Dendritic cell treated with granulocyte-macrophage colony-stimulating factor and Interleukin-4, amounts not matched to agents 40 ng/mL and 50 ng/mL, for 4 days (primary cell): ENCODE measurements at regions not wholly inside any gene's neighbourhood (a gene's known extent, or its start where the extent isn't known, plus 50 kb on each side); places are given as distances from the start of the nearest gene placed in this dataset.

Source experiments
- H3K27ac Mint-ChIP-seq: one replicate; pipeline ENCODE4 v1.8.0; 2022; ENCODE audit warnings: mild to moderate bottlenecking, mixed read lengths
- H3K27me3 Mint-ChIP-seq: one replicate; pipeline ENCODE4 v1.8.0; 2022; ENCODE audit warnings: mild to moderate bottlenecking, mixed read lengths
- H3K36me3 Mint-ChIP-seq: one replicate; pipeline ENCODE4 v1.8.0; 2022; ENCODE audit warnings: low read depth, mixed read lengths
- H3K4me1 Mint-ChIP-seq: one replicate; pipeline ENCODE4 v1.8.0; 2022; ENCODE audit warnings: low read depth, mixed read lengths
- H3K4me3 Mint-ChIP-seq: one replicate; pipeline ENCODE4 v1.8.0; 2022; ENCODE audit warnings: mild to moderate bottlenecking, moderate library complexity, mixed read lengths
- H3K9me3 Mint-ChIP-seq: one replicate; pipeline ENCODE4 v1.8.0; 2022; ENCODE audit warnings: mixed read lengths
- intact Hi-C: fragments of 100-400 bp; cut with micrococcal nuclease; formaldehyde crosslinking; loops from one replicate; pipeline ENCODE4 v1.15.0; 2022

- no peaks in the 10 kb centered on the region for H3K36me3 Mint-ChIP-seq
- intact Hi-C loops, result loop anchor here (1.0 to 5.0 kb wide), 3 partner anchors 403 to 673 kb away; partner anchors contain the start of gene RC3H1
- H3K9me3 Mint-ChIP-seq, result no peaks in the 10 kb centered on the region
Observed at GRCh38 chr1:173420330-173420806, 56.8 kb upstream of the PRDX6 start.

GRCh38 chr1:173421286-173421685, 55.8 kb upstream of the PRDX6 start:
- Mint-ChIP-seq H3K4me1 (peaks cover 71% of the 10 kb centered on the region), H3K27ac (no peak overlapping the region)
- intact Hi-C loops, result loop anchor here (5.0 kb wide), 2 partner anchors 601 to 674 kb away; partner anchors contain the start of gene RC3H1

More at GRCh38 chr1:173420330-173420806, 56.8 kb upstream of the PRDX6 start:
- no peak overlapping the region for H3K4me3 Mint-ChIP-seq
- no peaks in the 10 kb centered on the region for H3K27me3 Mint-ChIP-seq
- H3K4me1 Mint-ChIP-seq, result peaks cover 62% of the 10 kb centered on the region
- no peak overlapping the region for H3K27ac Mint-ChIP-seq

GRCh38 chr1:173421789-173422188, 55.3 kb upstream of the PRDX6 start:
- no peak overlapping the region for H3K4me3 Mint-ChIP-seq
- peaks cover 76% of the 10 kb centered on the region for H3K4me1 Mint-ChIP-seq
- intact Hi-C loops, result loop anchor here (5.0 kb wide), 2 partner anchors 601 to 674 kb away; partner anchors contain the start of gene RC3H1
- no peaks in the 10 kb centered on the region for H3K36me3 Mint-ChIP-seq
- no peaks in the 10 kb centered on the region for H3K9me3 Mint-ChIP-seq
- H3K27me3 Mint-ChIP-seq, result no peaks in the 10 kb centered on the region
- peak overlapping the region; percentile 70 for H3K27ac Mint-ChIP-seq

More at GRCh38 chr1:173421286-173421685, 55.8 kb upstream of the PRDX6 start:
- Mint-ChIP-seq H3K36me3 (no peaks in the 10 kb centered on the region), H3K9me3 (no peaks in the 10 kb centered on the region), H3K27me3 (no peaks in the 10 kb centered on the region), H3K4me3 (no peak overlapping the region)

- peaks cover 73% of the 10 kb centered on the region for H3K4me1 Mint-ChIP-seq
- no peaks in the 10 kb centered on the region for H3K27me3 Mint-ChIP-seq
- H3K36me3 Mint-ChIP-seq, result no peaks in the 10 kb centered on the region
- intact Hi-C loops, result loop anchor here (5.0 kb wide), 2 partner anchors 600 to 675 kb away; partner anchors contain the start of gene RC3H1
- no peak overlapping the region for H3K4me3 Mint-ChIP-seq
- H3K9me3 Mint-ChIP-seq, result no peaks in the 10 kb centered on the region
- peak overlapping the region; percentile 70 for H3K27ac Mint-ChIP-seq
Observed at GRCh38 chr1:173422456-173422976, 54.6 kb upstream of the PRDX6 start.

GRCh38 chr1:173423291-173423690, 53.8 kb upstream of the PRDX6 start:
- intact Hi-C loops, result loop anchor here (5.0 kb wide), 2 partner anchors 599 to 676 kb away; partner anchors contain the start of gene RC3H1
- H3K4me3 Mint-ChIP-seq, result no peak overlapping the region
- peaks cover 66% of the 10 kb centered on the region for H3K4me1 Mint-ChIP-seq
- peak overlapping the region; percentile 70 for H3K27ac Mint-ChIP-seq
- no peaks in the 10 kb centered on the region for H3K36me3 Mint-ChIP-seq
- no peaks in the 10 kb centered on the region for H3K9me3 Mint-ChIP-seq
- no peaks in the 10 kb centered on the region for H3K27me3 Mint-ChIP-seq

GRCh38 chr1:173424143-173424542, 53.0 kb upstream of the PRDX6 start:
- Mint-ChIP-seq H3K9me3 (no peaks in the 10 kb centered on the region), H3K4me3 (no peak overlapping the region), H3K27me3 (no peaks in the 10 kb centered on the region), H3K4me1 (peaks cover 72% of the 10 kb centered on the region), H3K27ac (peak overlapping the region; percentile 70), H3K36me3 (no peaks in the 10 kb centered on the region)
- intact Hi-C loops, result loop anchor here (5.0 kb wide), 2 partner anchors 598 to 677 kb away; partner anchors contain the start of gene RC3H1

- H3K27ac Mint-ChIP-seq, result peak overlapping the region; percentile 70
- no peaks in the 10 kb centered on the region for H3K36me3 Mint-ChIP-seq
- no peaks in the 10 kb centered on the region for H3K27me3 Mint-ChIP-seq
Observed at GRCh38 chr1:173424782-173425407, 52.2 kb upstream of the PRDX6 start.

GRCh38 chr1:173426057-173426456, 51.1 kb upstream of the PRDX6 start:
- H3K9me3 Mint-ChIP-seq, result no peaks in the 10 kb centered on the region
- H3K27me3 Mint-ChIP-seq, result no peaks in the 10 kb centered on the region
- no peak overlapping the region for H3K4me3 Mint-ChIP-seq
- no peaks in the 10 kb centered on the region for H3K36me3 Mint-ChIP-seq
- peaks cover 77% of the 10 kb centered on the region for H3K4me1 Mint-ChIP-seq
- intact Hi-C loops, result no loop called here
- no peak overlapping the region for H3K27ac Mint-ChIP-seq

More at GRCh38 chr1:173424782-173425407, 52.2 kb upstream of the PRDX6 start:
- Mint-ChIP-seq H3K4me1 (peaks cover 77% of the 10 kb centered on the region), H3K9me3 (no peaks in the 10 kb centered on the region), H3K4me3 (no peak overlapping the region)
- intact Hi-C loops, result loop anchor here (5.0 kb wide), 2 partner anchors 597 to 678 kb away; partner anchors contain the start of gene RC3H1

GRCh38 chr1:173427146-173428054, 49.7 kb upstream of the PRDX6 start:
- intact Hi-C loops, result no loop called here
- Mint-ChIP-seq H3K4me3 (no peak overlapping the region), H3K4me1 (peaks cover 64% of the 10 kb centered on the region), H3K36me3 (no peaks in the 10 kb centered on the region), H3K27ac (no peak overlapping the region), H3K9me3 (no peaks in the 10 kb centered on the region), H3K27me3 (no peaks in the 10 kb centered on the region)
